ENCODE measurements at regions not wholly inside any gene's neighbourhood (a gene's known extent, or its start where the extent isn't known, plus 50 kb on each side); places are given as distances from the start of the nearest gene placed in this dataset.

GRCh38 chr16:60704726-60705125 is 1331.5 kb downstream of the CDH8 start:
- TF ChIP-seq, protein P1, sequence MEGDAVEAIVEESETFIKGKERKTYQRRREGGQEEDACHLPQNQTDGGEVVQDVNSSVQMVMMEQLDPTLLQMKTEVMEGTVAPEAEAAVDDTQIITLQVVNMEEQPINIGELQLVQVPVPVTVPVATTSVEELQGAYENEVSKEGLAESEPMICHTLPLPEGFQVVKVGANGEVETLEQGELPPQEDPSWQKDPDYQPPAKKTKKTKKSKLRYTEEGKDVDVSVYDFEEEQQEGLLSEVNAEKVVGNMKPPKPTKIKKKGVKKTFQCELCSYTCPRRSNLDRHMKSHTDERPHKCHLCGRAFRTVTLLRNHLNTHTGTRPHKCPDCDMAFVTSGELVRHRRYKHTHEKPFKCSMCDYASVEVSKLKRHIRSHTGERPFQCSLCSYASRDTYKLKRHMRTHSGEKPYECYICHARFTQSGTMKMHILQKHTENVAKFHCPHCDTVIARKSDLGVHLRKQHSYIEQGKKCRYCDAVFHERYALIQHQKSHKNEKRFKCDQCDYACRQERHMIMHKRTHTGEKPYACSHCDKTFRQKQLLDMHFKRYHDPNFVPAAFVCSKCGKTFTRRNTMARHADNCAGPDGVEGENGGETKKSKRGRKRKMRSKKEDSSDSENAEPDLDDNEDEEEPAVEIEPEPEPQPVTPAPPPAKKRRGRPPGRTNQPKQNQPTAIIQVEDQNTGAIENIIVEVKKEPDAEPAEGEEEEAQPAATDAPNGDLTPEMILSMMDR (IDR thresholded peaks at IDR 0.05; ENCODE audit: low read length): no peak
- TF ChIP-seq EZH2 (optimal IDR thresholded peaks at IDR 0.05; ENCODE audit: low read depth, low read length): no peak
